HS-27A (cell line): ENCODE measurements at regions not wholly inside any gene's neighbourhood (a gene's known extent, or its start where the extent isn't known, plus 50 kb on each side); places are given as distances from the start of the nearest gene placed in this dataset.
"Not testable (repeated sequence)": the region's sequence is repeated elsewhere in the genome, so short reads cannot be mapped to it uniquely, and the experiment has no call there.

Source experiments
- DNase-seq: peaks from one replicate; pipeline ENCODE4 v3.0.0-alpha.2; 2012; ENCODE audit warnings: low read depth, missing footprints

DNA sequence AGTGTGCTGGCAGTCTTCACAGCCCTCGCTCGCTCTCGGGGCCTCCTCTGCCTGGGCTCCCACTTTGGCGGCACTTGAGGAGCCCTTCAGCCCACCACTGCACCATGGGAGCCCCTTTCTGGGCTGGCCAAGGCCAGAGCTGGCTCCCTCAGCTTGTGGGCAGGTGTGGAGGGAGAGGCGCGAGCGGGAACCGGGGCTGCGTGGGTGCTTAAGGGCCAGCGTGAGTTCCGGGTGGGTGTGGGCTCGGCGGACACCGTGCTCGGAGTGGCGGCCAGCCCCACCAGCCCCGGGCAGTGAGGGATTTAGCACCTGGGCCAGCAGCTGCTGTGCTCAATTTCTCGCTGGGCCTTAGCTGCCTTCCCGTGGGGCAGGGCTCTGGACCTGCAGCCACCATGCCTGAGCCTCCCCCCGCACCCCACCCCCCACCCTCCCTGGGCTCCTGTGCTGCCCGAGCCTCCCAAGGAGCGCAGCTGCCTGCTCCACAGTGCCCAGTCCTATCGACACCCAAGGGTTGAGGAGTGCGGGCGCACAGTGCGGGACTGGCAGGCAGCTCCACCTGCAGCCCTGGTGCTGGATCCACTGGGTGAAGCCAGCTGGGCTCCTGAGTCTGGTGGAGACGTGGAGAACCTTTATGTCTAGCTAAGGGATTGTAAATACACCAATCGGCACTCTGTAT is 684.4 kb upstream of the GOLIM4 start:
- not testable (repeated sequence) for DNase-seq

DNA sequence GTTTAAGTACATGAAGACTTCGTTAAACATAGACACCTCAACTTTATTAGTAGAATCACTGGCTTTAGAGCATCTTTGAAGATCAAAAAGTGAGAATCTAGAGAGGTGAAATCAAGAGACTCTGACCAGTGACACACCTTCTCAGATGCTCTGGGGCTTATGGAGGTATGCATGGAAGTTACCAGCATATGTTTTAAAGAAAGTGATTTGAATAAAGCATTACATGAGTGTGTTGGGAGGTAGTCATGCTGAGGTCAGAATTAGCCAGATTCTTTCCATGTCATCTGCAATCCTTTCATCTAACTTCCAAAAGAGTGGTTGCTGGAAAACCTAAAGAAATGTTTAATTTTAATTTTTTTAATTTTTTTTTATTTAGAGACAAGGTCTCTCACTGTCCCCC is 658.0 kb upstream of the GOLIM4 start:
- DNase-seq: no peak

DNA sequence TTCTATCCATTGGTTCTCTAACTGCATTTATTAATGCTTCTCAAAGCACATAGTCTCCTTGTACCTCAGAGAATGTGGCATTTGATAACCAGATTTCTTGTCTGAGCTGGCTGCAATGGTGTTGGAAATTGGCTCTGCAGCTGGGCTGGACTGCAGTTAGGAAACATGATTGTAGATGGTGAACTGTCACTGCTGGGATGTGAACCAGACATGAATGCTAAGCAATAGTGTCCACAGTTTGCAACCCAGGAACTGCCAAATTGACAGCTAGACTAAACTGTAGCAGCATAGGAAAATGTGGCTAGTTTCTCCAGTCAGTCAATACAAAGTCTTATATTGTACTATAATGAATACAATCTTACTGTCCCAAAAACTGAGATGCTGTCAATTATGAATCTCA is 656.6 kb upstream of the GOLIM4 start:
- DNase-seq: no peak

- no peak for DNase-seq
These were observed 652.0 kb upstream of the GOLIM4 start for GRCh38 chr3:168747697-168748096.

DNA sequence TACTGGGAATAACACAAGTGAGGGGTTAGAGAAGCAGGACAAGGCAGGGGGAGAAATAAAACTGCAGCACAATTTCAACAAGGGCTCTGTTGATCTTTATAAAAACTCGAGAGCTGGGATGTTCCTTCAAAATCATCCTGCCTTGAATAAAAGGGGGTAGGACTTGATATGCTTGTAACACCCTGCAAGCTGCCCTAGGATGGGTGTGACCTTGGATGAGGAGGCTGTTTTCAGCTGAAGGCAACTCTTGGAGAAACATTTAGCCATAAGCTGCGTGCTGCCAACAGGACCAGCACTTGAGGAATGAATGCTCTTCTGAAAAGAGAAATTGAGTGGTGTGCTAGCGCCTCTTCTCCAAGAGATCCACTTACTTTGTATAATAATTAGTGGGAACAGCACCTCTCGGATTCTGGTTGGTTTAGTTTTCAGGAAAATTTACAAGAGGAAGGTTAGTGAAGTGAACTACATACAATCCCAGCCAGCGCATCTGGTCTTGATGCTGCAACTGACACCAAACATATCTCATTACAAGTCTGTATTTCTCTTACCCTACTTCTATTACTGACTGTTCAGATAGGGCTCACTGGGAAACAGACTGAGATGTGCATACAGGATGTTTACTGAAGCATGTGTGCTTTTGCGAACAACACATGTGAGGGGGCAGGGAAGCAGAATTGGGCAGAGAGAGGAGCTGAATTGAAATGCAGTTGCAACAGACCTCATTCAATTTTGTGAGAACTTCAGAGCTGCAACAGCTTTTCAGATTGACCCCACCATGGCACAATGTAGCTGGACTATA is 643.0 kb upstream of the GOLIM4 start:
- DNase-seq: no peak

GRCh38 chr3:168736202-168736601 is 640.5 kb upstream of the GOLIM4 start:
- no peak for DNase-seq

GRCh38 chr3:168730073-168730472 is 634.3 kb upstream of the GOLIM4 start:
- no peak for DNase-seq

DNA sequence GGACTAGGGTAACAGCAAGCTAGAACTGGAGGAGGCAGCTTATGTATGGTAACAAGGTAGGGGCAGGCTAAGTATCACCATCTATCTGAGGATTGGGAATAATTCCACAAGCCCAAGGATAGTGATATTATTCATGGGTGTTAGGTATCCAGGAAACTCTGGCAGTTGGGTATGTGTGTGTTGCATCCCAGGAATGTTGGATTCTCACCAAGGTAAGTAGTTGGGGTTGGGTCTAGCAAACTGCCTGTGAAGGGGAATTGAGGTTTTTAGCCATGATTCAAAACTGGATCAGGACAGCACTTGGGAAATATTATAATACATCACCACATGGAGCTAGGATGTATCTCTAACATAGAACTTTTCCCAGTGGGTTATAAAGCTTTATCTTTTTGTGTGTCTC is 626.4 kb upstream of the GOLIM4 start:
- DNase-seq: peak; percentile 31

- no peak for DNase-seq
These were observed 619.0 kb upstream of the GOLIM4 start for GRCh38 chr3:168714609-168715240.

DNA sequence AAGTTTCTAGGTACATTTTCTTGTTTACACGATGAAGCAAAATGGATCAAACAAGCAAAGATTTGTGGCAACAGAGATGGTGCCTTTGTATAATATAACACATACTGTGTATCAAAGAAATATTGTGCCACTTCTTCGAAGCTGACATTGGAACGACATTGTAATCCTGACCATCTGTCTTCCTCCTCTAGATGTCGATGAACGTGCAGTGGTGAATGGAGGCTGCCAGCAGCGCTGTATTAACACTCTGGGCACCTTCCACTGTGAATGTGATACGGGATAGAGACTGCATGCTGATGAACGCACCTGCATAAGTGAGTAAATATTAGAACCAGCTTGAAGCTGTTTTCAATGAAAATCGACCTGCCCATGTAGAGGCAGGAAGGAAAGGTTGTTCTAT is 613.3 kb upstream of the GOLIM4 start:
- DNase-seq: no peak

DNA sequence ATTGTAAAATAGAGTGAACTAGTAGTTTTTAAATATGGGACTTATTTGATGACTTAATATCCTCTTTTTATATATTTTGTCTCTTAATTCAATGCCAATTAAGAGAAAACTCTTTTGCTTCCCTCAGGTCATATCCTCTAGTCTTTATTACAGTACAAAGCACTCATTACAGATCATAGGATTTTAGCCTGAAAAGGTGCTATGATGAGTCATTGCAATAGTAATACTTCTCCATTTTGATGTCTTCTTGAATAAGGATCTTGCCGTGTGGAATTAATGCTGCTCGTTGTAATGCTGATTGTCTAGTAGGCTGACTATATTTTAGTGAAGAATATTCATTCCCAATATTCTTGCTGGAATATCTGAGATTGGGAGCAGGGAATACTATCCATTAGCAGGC is 612.2 kb upstream of the GOLIM4 start:
- DNase-seq: no peak

GRCh38 chr3:168705412-168705811 is 609.7 kb upstream of the GOLIM4 start:
- DNase-seq: no peak

GRCh38 chr3:168696051-168696450 is 600.3 kb upstream of the GOLIM4 start:
- DNase-seq: no peak

DNA sequence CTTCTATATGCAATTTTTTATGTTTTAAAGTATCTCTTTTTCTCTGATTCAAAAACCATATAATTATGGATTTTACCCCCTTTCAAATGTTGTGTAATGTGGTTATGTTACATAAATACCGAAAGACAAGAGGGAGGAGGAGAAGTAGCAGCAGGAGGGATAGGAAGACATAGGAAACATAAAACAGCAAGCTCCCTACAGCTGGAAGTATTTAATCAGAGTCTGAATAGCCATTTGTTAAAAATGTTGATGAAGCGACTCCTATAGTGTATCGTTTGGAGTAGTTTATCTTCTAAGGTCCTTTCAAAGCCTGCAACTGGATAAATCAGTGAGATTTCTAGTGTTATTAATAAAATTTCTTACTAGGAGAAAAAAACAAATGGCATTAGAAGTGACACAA is 598.1 kb upstream of the GOLIM4 start:
- DNase-seq: no peak

GRCh38 chr3:168688267-168688666 is 592.5 kb upstream of the GOLIM4 start:
- DNase-seq: no peak

GRCh38 chr3:168684519-168684918 is 588.8 kb upstream of the GOLIM4 start:
- no peak for DNase-seq

GRCh38 chr3:168678730-168679129 is 583.0 kb upstream of the GOLIM4 start:
- DNase-seq: peak; percentile 8

- no peak for DNase-seq
These were observed 575.4 kb upstream of the GOLIM4 start for GRCh38 chr3:168671091-168671490.

- not testable (repeated sequence) for DNase-seq
These were observed 565.3 kb upstream of the GOLIM4 start for GRCh38 chr3:168660879-168661657.

DNA sequence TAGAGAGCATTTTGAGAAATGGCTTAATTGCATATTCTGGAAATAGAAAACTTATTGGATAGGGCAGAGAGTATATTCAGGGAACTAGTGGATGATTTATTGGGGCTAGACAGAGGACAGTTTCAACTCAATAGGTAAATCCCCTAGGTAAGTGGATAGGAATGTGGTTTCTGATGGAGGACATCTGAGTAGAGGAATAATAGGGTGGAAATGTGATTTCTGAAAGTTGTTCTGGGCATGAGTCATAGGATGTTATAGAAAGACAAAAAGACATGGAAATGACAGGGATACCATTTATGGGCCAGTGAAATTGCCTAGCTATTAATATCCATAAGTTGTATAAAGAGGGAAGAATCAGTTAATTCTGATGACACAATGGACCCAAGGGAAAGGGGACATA is 563.3 kb upstream of the GOLIM4 start:
- no peak for DNase-seq

- no peak for DNase-seq
These were observed 559.9 kb upstream of the GOLIM4 start for GRCh38 chr3:168655611-168656010.

DNA sequence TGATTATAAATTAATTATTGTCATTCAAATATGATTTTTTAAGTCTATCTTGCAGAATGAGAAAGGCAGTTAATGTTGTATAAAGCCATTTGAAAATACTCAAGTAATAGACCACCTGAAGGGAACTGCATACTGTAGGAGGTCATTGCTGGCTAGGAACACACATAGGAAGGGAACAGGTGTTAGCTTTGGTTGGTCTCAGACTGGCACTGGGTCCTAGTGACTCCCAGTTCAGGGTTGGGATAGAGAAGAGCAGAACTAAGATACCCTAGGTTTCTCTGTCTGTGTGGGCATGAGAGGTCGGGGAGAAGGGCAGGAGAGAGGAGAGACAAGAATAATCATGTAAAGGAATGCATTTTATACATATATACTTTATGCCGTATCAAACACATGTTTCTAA is 559.0 kb upstream of the GOLIM4 start:
- DNase-seq: no peak
